Central memory CD8-positive, alpha-beta T cell (primary cell): ENCODE measurements at regions not wholly inside any gene's neighbourhood (a gene's known extent, or its start where the extent isn't known, plus 50 kb on each side); places are given as distances from the start of the nearest gene placed in this dataset.

Experiments
- ATAC-seq: fragments of 150-1000 bp; cut with Tn5 transposase; replicated peaks from 2 replicates; pipeline ENCODE4 v1.10.0; 2022; ENCODE audit warnings: mild to moderate bottlenecking, moderate FRiP score, moderate number of reproducible peaks; ENCODE audit not compliant: poor library complexity, severe bottlenecking; ENCODE audit errors: extremely low read depth
- DNase-seq, 2 donors: peaks; one replicate each; pipeline ENCODE4 v3.0.0; 2021; ENCODE audit warnings: low spot score in 2 of 2
- H3K27ac Mint-ChIP-seq: one replicate; pipeline ENCODE4 v1.8.0; 2022; ENCODE audit warnings: low read depth, mild to moderate bottlenecking, moderate library complexity, mixed read lengths
- H3K27me3 Mint-ChIP-seq: one replicate; pipeline ENCODE4 v1.8.0; 2022; ENCODE audit warnings: mixed read lengths
- H3K36me3 Mint-ChIP-seq: one replicate; pipeline ENCODE4 v1.8.0; 2022; ENCODE audit warnings: mild to moderate bottlenecking, moderate library complexity, mixed read lengths; ENCODE audit not compliant: insufficient read depth
- H3K4me1 Mint-ChIP-seq: one replicate; pipeline ENCODE4 v1.8.0; 2022; ENCODE audit warnings: mixed read lengths
- H3K4me3 Mint-ChIP-seq: one replicate; pipeline ENCODE4 v1.8.0; 2022; ENCODE audit warnings: mild to moderate bottlenecking, moderate library complexity, mixed read lengths
- H3K9me3 Mint-ChIP-seq: one replicate; pipeline ENCODE4 v1.8.0; 2022; ENCODE audit warnings: mixed read lengths

GRCh38 chr12:114789821-114790220, 105.8 kb upstream of the TBX3 start:
- peaks cover 5% of the 10 kb centered on the region for H3K9me3 Mint-ChIP-seq
- DNase-seq (no peak), ATAC-seq (no peak)
- no peak overlapping the region for H3K4me3 Mint-ChIP-seq
- H3K36me3 Mint-ChIP-seq, result no peaks in the 10 kb centered on the region
- H3K27ac Mint-ChIP-seq, result no peak overlapping the region
- no peaks in the 10 kb centered on the region for H3K27me3 Mint-ChIP-seq
- no peaks in the 10 kb centered on the region for H3K4me1 Mint-ChIP-seq

- no peaks in the 10 kb centered on the region for H3K27me3 Mint-ChIP-seq
- no peaks in the 10 kb centered on the region for H3K4me1 Mint-ChIP-seq
- no peaks in the 10 kb centered on the region for H3K36me3 Mint-ChIP-seq
- ATAC-seq (no peak), DNase-seq (no peak)
- H3K4me3 Mint-ChIP-seq, result no peak overlapping the region
- no peak overlapping the region for H3K27ac Mint-ChIP-seq
- H3K9me3 Mint-ChIP-seq, result peaks cover 5% of the 10 kb centered on the region
These were observed 105.3 kb upstream of the TBX3 start for GRCh38 chr12:114789276-114789675.

GRCh38 chr12:114784526-114784925, 100.6 kb upstream of the TBX3 start:
- DNase-seq (no peak), ATAC-seq (no peak)
- H3K27me3 Mint-ChIP-seq, result no peaks in the 10 kb centered on the region
- no peaks in the 10 kb centered on the region for H3K4me1 Mint-ChIP-seq
- H3K9me3 Mint-ChIP-seq, result peaks cover 5% of the 10 kb centered on the region
- no peaks in the 10 kb centered on the region for H3K36me3 Mint-ChIP-seq
- H3K4me3 Mint-ChIP-seq, result no peak overlapping the region
- H3K27ac Mint-ChIP-seq, result no peak overlapping the region

GRCh38 chr12:114783089-114783618, 99.2 kb upstream of the TBX3 start:
- H3K9me3 Mint-ChIP-seq, result peaks cover 6% of the 10 kb centered on the region
- H3K4me3 Mint-ChIP-seq, result no peak overlapping the region
- H3K27ac Mint-ChIP-seq, result no peak overlapping the region
- no peak for DNase-seq
- no peaks in the 10 kb centered on the region for H3K36me3 Mint-ChIP-seq
- no peaks in the 10 kb centered on the region for H3K4me1 Mint-ChIP-seq
- no peak for ATAC-seq
- H3K27me3 Mint-ChIP-seq, result no peaks in the 10 kb centered on the region

- no peak for DNase-seq
These were observed 96.9 kb upstream of the TBX3 start for GRCh38 chr12:114780746-114781399.

GRCh38 chr12:114779647-114780046, 95.7 kb upstream of the TBX3 start:
- Mint-ChIP-seq H3K27me3 (no peaks in the 10 kb centered on the region), H3K27ac (no peak overlapping the region), H3K9me3 (peaks cover 10% of the 10 kb centered on the region), H3K36me3 (no peaks in the 10 kb centered on the region), H3K4me1 (no peaks in the 10 kb centered on the region), H3K4me3 (no peak overlapping the region)
- DNase-seq (no peak), ATAC-seq (no peak)

More at GRCh38 chr12:114780746-114781399, 96.9 kb upstream of the TBX3 start:
- no peak overlapping the region for H3K27ac Mint-ChIP-seq
- no peaks in the 10 kb centered on the region for H3K4me1 Mint-ChIP-seq
- peaks cover 10% of the 10 kb centered on the region for H3K9me3 Mint-ChIP-seq
- H3K4me3 Mint-ChIP-seq, result no peak overlapping the region
- no peak for ATAC-seq
- H3K27me3 Mint-ChIP-seq, result no peaks in the 10 kb centered on the region
- no peaks in the 10 kb centered on the region for H3K36me3 Mint-ChIP-seq

- Mint-ChIP-seq H3K4me1 (no peaks in the 10 kb centered on the region), H3K27me3 (no peaks in the 10 kb centered on the region), H3K9me3 (peaks cover 10% of the 10 kb centered on the region), H3K4me3 (no peak overlapping the region), H3K36me3 (no peaks in the 10 kb centered on the region), H3K27ac (no peak overlapping the region)
- DNase-seq (no peak), ATAC-seq (no peak)
These were observed 95.2 kb upstream of the TBX3 start for GRCh38 chr12:114779186-114779585.

GRCh38 chr12:114776731-114777442, 92.9 kb upstream of the TBX3 start:
- ATAC-seq (no peak), DNase-seq (no peak)

GRCh38 chr12:114774699-114775098, 90.7 kb upstream of the TBX3 start:
- H3K4me1 Mint-ChIP-seq, result no peaks in the 10 kb centered on the region
- no peak for ATAC-seq
- no peak overlapping the region for H3K27ac Mint-ChIP-seq
- no peaks in the 10 kb centered on the region for H3K36me3 Mint-ChIP-seq
- DNase-seq, result no peak
- H3K9me3 Mint-ChIP-seq, result peaks cover 7% of the 10 kb centered on the region
- H3K27me3 Mint-ChIP-seq, result no peaks in the 10 kb centered on the region
- no peak overlapping the region for H3K4me3 Mint-ChIP-seq

More at GRCh38 chr12:114776731-114777442, 92.9 kb upstream of the TBX3 start:
- H3K4me3 Mint-ChIP-seq, result no peak overlapping the region
- H3K27ac Mint-ChIP-seq, result no peak overlapping the region
- H3K27me3 Mint-ChIP-seq, result no peaks in the 10 kb centered on the region
- H3K4me1 Mint-ChIP-seq, result no peaks in the 10 kb centered on the region
- no peaks in the 10 kb centered on the region for H3K36me3 Mint-ChIP-seq
- peaks cover 10% of the 10 kb centered on the region for H3K9me3 Mint-ChIP-seq

- Mint-ChIP-seq H3K4me1 (no peaks in the 10 kb centered on the region), H3K27ac (no peak overlapping the region), H3K4me3 (no peak overlapping the region), H3K9me3 (peaks cover 4% of the 10 kb centered on the region), H3K27me3 (no peaks in the 10 kb centered on the region), H3K36me3 (no peaks in the 10 kb centered on the region)
- no peak for DNase-seq
- no peak for ATAC-seq
These were observed 90.2 kb upstream of the TBX3 start for GRCh38 chr12:114774197-114774596.

GRCh38 chr12:114770323-114770722, 86.3 kb upstream of the TBX3 start:
- H3K4me1 Mint-ChIP-seq, result no peaks in the 10 kb centered on the region
- H3K36me3 Mint-ChIP-seq, result no peaks in the 10 kb centered on the region
- no peaks in the 10 kb centered on the region for H3K27me3 Mint-ChIP-seq
- H3K9me3 Mint-ChIP-seq, result no peaks in the 10 kb centered on the region
- DNase-seq, result no peak
- no peak overlapping the region for H3K4me3 Mint-ChIP-seq
- no peak overlapping the region for H3K27ac Mint-ChIP-seq
- no peak for ATAC-seq

GRCh38 chr12:114769634-114770033, 85.7 kb upstream of the TBX3 start:
- no peaks in the 10 kb centered on the region for H3K9me3 Mint-ChIP-seq
- no peaks in the 10 kb centered on the region for H3K36me3 Mint-ChIP-seq
- no peaks in the 10 kb centered on the region for H3K4me1 Mint-ChIP-seq
- no peaks in the 10 kb centered on the region for H3K27me3 Mint-ChIP-seq
- DNase-seq (no peak), ATAC-seq (no peak)
- H3K4me3 Mint-ChIP-seq, result no peak overlapping the region
- no peak overlapping the region for H3K27ac Mint-ChIP-seq
